ENCODE measurements at regions not wholly inside any gene's neighbourhood (a gene's known extent, or its start where the extent isn't known, plus 50 kb on each side); places are given as distances from the start of the nearest gene placed in this dataset.

GRCh38 chr11:29005401-29005980 is 897.3 kb downstream of the METTL15 start:
- H3K27ac ChIP-seq (ENCODE audit: insufficient read depth, low read depth, low read length) = no peak overlapping the region
- H4K20me1 ChIP-seq (replicated peaks; ENCODE audit: control insufficient read depth, extremely low read depth, insufficient read depth, low read length) = no peaks in the 10 kb centered on the region
- TF ChIP-seq, protein P1, sequence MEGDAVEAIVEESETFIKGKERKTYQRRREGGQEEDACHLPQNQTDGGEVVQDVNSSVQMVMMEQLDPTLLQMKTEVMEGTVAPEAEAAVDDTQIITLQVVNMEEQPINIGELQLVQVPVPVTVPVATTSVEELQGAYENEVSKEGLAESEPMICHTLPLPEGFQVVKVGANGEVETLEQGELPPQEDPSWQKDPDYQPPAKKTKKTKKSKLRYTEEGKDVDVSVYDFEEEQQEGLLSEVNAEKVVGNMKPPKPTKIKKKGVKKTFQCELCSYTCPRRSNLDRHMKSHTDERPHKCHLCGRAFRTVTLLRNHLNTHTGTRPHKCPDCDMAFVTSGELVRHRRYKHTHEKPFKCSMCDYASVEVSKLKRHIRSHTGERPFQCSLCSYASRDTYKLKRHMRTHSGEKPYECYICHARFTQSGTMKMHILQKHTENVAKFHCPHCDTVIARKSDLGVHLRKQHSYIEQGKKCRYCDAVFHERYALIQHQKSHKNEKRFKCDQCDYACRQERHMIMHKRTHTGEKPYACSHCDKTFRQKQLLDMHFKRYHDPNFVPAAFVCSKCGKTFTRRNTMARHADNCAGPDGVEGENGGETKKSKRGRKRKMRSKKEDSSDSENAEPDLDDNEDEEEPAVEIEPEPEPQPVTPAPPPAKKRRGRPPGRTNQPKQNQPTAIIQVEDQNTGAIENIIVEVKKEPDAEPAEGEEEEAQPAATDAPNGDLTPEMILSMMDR (IDR thresholded peaks at IDR 0.05; ENCODE audit: extremely low read depth in 1 of 2, insufficient read depth in 1 of 2, low read depth in 1 of 2, low read length in 2 of 2) = no peak
- TF ChIP-seq FOS (IDR thresholded peaks at IDR 0.05; ENCODE audit: borderline replicate concordance, insufficient read depth, low read length) (no peak), MYC (IDR thresholded peaks at IDR 0.05; ENCODE audit: low read depth, low read length) (no peak), JUN (IDR thresholded peaks at IDR 0.05; ENCODE audit: borderline replicate concordance, insufficient read depth, insufficient read length, low read depth) (no peak), POLR2A (IDR thresholded peaks at IDR 0.05; ENCODE audit: low read depth, low read length) (no peak), POLR2AphosphoS5 (IDR thresholded peaks at IDR 0.05; ENCODE audit: insufficient read depth, low read depth, low read length) (no peak)
- TF ChIP-seq, protein P2, sequence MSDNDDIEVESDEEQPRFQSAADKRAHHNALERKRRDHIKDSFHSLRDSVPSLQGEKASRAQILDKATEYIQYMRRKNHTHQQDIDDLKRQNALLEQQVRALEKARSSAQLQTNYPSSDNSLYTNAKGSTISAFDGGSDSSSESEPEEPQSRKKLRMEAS (IDR thresholded peaks at IDR 0.05; ENCODE audit: insufficient read depth, insufficient read length) = no peak
- dilution Hi-C loops (cut with MboI; ENCODE audit: extremely low pct_ligation_motif_present, low sequenced_read_pairs) (no loop called here), intact Hi-C loops (cut with micrococcal nuclease) (no loop called here)
- peaks cover 47% of the 10 kb centered on the region for H3K4me1 ChIP-seq (ENCODE audit: control insufficient read depth, extremely low read depth, insufficient read depth, low read length)
- no peak overlapping the region for H3K9ac ChIP-seq (replicated peaks; ENCODE audit: extremely low read depth, insufficient read depth, low read length)
- H2AFZ ChIP-seq (ENCODE audit: low read depth, low read length) = no peak overlapping the region
- no peaks in the 10 kb centered on the region for H3K9me3 ChIP-seq (replicated peaks; ENCODE audit: control insufficient read depth, insufficient read depth, low read length)
- no peaks in the 10 kb centered on the region for H3K36me3 ChIP-seq (ENCODE audit: control insufficient read depth in 2 of 2, extremely low read depth in 1 of 2, insufficient read depth in 2 of 2, low read length in 2 of 2)
- ChIA-PET POLR2A (no interaction called here), CTCF (interaction anchor here (0.9 to 1.2 kb wide), 2 partner anchors 14 to 154 kb away, joined by 3 to 4 read pairs; no protein-coding TSS in a partner anchor)
- no peak overlapping the region for H3K4me2 ChIP-seq (ENCODE audit: insufficient read depth, low read length)
- H3K79me2 ChIP-seq (ENCODE audit: control insufficient read depth, insufficient read depth, low read length) = no peaks in the 10 kb centered on the region
- no peaks in the 10 kb centered on the region for H3K27me3 ChIP-seq (ENCODE audit: control insufficient read depth in 2 of 2, insufficient read depth in 2 of 2, low read length in 2 of 2)
- DNase-seq (ENCODE audit: low read depth, low spot score) (no peak), FAIRE-seq (no peak)
- BruUV-seq (replicated peaks) = no TSS peak
- no peak overlapping the region for H3K4me3 ChIP-seq (replicated peaks in 1 of 3; ENCODE audit: insufficient read depth in 1 of 3, low read depth in 1 of 3, low read length in 3 of 3)
- H3K9me1 ChIP-seq (replicated peaks; ENCODE audit: control insufficient read depth, extremely low read depth, insufficient read depth, low read length) = no peaks in the 10 kb centered on the region
